NCI-H460 (cell line): ENCODE measurements at regions not wholly inside any gene's neighbourhood (a gene's known extent, or its start where the extent isn't known, plus 50 kb on each side); places are given as distances from the start of the nearest gene placed in this dataset.

Experiments
- DNase-seq: peaks from one replicate; pipeline ENCODE4 v3.0.0-alpha.2; 2016; ENCODE audit warnings: low read depth; ENCODE audit errors: extremely low read depth

GRCh38 chr2:76274160-76274559 is 563.4 kb upstream of the GCFC2 start:
- DNase-seq, result no peak

GRCh38 chr2:76270096-76270710 is 559.5 kb upstream of the GCFC2 start:
- no peak for DNase-seq

- DNase-seq, result no peak
Observed at GRCh38 chr2:76268902-76269620, 558.3 kb upstream of the GCFC2 start.

DNA sequence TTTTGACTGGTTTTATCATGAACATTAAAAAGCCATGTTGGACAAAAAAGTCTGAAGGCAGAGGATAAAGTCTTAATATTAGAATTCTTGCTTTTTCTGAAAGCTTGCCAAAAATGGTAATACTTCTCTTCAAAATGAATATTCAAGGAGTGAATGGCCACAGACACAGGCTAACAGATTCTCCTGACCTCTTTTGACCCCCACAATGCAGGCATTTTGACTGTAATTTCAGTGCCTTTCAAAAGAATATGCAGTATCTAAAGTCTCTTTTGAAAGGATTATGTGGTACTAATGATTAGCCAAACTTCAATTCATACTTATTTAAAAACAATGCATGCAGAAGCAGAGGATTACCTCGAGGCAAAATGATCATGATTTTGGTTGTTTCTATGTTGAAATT is 557.8 kb upstream of the GCFC2 start:
- no peak for DNase-seq

- DNase-seq, result no peak
Observed at GRCh38 chr2:76257802-76258201, 547.1 kb upstream of the GCFC2 start.

DNA sequence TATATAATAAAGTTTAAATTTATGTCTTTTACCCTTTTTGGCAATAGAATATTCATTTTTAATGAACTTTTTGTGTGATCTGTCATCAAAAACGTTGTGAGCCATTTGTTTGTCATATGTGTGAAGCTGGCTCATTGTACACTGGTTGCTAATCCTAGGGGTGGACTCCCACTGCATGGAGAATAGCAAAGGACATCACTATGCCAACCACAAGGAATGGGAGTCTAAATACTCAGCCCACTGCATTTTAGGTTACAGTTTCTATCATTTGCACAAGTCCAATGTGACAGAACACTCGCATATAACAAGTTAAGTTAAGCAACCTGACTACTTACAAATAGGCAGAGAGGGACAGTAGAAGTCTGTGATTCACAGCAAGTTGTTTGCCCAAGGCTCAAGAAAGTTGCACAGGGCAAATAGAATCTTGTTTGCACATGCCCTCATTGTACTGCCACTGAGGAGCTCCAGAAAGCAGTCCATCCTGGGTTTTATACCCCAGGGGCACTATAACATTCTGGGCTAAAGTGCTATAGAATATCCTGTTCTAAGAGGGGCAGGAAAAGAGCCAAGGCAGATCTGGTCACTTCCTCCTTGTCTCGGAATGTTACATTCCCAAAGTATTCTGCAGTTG is 545.9 kb upstream of the GCFC2 start:
- DNase-seq, result no peak

GRCh38 chr2:76252704-76253103 is 542.0 kb upstream of the GCFC2 start:
- no peak for DNase-seq

- no peak for DNase-seq
Observed at GRCh38 chr2:76251342-76251741, 540.6 kb upstream of the GCFC2 start.

- no peak for DNase-seq
Observed at GRCh38 chr2:76247006-76247405, 536.3 kb upstream of the GCFC2 start.

- DNase-seq, result no peak
Observed at GRCh38 chr2:76211991-76212985, 501.6 kb upstream of the GCFC2 start.

DNA sequence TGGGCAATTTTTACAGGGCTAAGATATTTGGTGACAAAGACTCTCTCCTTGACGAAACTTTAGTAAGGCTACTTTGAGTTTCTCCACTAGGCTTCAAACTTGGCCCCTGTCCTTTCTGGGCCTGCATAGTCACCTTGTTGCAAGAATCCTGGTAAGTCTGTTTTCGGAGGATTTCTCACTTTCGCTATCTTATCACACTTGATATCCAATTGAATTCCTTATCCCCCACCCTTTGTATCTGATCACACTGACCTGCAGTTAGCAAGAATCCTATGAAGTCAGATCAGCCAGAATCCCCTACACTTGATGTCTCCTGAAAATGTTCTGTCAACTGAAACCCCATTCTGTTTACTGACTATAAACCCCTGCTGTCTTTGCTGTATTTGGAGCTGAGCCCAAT is 499.8 kb upstream of the GCFC2 start:
- no peak for DNase-seq

GRCh38 chr2:76204048-76204447 is 493.3 kb upstream of the GCFC2 start:
- DNase-seq, result no peak

GRCh38 chr2:76202866-76203265 is 492.2 kb upstream of the GCFC2 start:
- DNase-seq, result no peak

- peak; percentile 69 for DNase-seq
Observed at GRCh38 chr2:76197842-76198448, 487.2 kb upstream of the GCFC2 start.

DNA sequence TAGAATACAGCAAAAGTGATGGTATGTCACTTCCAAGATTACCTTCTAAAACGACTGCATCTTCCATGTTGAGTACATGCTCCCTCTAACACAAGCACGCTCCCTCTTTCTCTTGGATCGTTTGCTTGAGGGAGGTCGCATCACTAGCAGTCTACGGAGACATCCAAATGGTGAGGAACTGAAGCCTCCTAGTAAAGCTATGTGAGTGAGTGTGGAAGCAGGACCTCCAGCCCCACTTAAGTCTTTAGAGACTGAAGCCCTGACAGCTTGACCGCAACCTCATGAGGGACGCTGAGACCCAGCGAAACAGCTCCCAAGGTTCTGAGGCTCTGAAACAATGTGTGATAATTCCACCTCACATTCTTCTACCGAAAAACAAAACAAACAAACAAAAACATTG is 486.7 kb upstream of the GCFC2 start:
- DNase-seq, result no peak

DNA sequence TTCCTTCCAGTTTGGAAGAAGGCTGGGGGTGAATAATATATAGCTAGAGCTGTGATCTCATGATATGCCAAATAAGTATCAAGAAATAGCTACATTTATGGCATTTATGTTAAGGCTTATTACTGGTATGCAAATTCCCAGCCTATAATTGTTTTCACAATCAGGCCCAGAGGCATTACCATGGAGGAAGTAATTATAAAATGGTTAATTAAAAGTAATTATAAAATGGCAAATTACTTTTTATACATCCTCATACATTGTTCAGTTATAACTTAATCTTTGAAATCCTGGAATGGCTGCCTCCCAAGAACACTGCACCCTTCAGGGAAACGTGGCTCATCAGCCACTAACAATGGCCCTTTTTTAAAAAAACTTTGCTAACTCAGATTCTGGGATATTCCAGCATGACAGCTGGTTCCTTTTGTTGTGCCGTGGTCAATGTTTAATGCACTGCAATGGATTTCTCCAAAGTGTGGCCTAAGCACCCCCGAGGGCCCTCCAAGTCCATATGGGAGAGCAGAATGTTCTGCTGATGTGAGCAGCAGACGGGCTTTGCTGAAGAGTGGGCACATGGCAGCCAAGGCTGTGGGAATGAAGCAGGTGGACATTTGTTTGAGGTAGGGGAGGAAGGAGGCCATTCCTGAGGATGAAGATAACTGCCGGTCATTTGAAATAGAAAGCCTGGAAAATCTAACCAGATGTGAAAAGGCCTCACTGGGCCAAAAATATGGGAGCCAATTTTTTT is 483.5 kb upstream of the GCFC2 start:
- DNase-seq, result no peak

- DNase-seq, result no peak
Observed at GRCh38 chr2:76193089-76193488, 482.4 kb upstream of the GCFC2 start.

DNA sequence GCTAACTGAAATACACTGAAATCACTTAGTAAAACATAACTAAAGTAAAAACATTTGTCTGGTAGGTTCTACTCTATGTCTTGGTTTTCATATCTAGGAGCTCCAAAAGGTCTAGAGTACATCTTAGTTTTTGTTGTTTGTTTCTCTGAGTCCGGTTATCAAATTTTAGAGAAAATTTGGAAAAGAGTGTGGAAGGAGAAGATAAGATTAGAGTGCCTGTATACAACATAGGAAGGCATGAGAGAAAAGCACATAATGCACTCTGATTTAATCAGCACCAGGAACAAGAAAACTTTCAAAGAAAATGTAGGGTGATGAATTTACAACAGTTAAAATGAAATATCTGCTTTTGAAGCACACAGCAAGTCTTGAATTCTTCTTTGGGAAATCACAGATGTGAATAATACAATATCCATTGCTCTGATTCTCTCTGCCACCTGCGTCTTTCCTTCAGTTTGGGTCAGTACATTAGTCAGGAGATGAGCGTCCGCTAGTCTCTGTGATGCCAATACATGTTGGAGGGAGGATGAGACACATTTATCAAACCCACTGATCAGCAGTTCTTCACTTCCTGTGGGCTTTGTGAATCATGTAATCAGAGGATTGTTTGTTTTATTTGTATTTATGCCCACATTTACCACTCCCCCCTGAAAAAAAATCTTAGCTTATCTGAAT is 477.8 kb upstream of the GCFC2 start:
- DNase-seq, result no peak

DNA sequence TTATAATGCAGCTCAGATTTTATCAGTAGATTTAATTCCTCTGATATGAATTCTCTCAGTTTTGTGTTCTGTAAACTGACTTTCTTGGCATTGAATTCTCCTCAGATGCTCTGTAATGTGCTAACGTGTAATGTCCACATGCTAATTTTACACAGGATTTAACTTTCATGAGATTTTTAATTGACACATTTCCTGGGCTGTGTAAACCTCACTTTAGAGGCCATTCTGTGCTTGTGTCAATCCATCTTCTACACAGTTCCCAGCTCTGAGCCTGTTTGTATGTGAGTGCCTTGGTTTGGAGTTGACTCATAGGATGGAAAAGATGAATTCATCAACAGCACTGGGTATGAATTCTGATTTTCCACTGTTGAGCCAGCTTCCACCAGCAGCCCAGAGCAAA is 476.7 kb upstream of the GCFC2 start:
- DNase-seq, result no peak
